ENCODE measurements at regions not wholly inside any gene's neighbourhood (a gene's known extent, or its start where the extent isn't known, plus 50 kb on each side); places are given as distances from the start of the nearest gene placed in this dataset.

DNA sequence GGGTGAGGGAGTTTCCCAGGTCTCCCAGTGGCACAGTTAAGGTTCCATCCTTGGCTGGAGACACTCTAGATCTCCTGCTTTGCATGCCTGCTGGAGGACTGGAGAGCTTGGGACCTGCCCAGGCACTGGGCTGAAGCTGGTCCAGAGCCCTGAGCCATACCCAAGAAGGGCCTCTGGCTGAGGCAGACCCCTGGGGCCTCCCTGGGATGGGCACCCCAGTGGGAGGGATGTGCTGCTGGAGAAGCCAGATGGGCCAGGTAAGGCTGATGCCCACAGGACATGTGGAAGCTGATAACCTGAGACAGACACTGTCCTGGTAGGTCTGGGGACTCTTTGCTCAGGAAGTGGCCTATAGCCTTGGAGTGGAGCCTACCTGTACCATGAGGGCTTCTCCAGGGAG lies 160.7 kb downstream of the TFCP2L1 start:
- DNase-seq: no peak

DNA sequence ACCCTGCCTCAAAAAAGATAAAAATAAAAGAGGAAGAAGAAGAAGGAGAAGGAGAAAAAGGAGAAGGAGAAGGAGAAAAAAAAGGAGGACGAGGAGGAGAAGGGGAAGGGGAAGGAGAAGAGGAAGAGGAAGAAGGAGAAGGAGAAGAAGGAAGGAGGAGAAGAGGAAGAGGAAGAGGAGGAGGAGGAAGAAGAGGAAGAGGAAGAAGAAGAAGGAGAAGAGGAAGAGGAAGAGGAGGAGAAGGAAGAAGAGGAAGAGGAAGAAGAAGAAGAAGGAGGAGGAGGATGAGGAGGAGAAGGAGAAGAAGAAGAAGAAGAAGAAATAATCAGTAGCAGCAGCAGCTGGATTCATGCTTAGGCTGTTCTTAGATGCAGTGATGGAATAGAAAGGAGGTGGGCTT lies 159.7 kb downstream of the TFCP2L1 start:
- DNase-seq: no peak

DNA sequence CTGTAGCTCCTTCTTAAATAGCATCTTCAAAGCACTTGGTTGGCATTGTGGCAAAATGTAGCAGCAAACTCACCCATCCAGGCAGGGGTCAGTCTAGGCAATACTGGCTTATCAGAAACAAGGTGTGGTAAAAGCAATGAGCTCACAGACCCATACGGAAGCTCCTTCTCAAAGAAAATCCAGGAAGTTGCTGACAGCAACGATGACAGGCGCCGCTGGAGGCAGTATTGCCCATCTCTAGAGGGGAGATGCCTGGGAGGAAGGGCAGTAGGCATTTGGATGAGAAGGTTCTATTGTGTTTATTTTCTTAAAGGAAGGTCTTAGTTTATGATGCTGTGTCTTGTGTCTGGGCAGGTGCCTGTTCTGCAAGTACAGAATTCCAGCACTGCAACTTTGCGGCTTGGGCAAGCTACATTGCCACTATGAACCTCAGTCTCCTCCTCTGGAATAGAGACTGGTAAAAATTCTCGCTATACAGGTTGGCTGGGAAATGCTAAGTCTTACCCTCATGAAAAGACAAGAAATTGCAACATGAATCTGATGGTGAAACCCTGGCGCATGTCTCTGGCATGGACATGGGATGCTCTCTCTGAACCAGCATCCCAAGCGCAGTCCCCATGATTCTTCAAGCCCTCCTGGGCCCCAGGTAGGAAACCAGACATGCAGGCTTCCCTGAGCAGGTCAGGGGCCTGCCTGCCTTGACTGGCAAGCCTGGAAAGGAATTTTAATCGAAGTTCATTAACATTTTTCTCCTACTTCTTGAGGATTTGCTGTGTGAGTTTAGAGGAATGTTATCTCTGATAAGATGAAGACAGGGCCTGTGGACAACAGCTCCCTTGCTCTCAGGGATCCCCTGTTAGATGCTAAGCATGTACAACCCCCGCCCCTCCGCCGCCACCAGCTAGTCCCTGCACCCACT lies 156.0 kb downstream of the TFCP2L1 start:
- DNase-seq: no peak

DNA sequence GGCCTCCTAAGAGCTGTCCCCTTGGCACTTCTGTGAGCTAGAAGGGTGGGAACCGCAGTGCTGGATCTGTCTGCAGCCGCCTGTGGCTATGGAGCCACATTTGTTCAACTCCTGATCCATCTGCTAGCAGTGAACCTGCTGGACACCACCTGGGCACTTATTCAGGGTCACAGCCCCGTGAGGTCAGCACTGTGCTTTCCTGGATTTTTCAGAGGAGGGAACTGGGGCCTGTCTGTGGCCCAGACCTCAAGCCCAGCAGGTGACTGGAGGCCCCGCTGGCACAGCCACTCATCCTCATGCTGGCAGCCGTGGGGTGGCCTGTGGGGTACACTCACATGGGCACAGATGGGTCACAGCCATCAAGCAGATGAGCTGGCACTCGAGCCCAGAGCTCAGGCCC lies 155.3 kb downstream of the TFCP2L1 start:
- peak; percentile 34 to 45 for DNase-seq

DNA sequence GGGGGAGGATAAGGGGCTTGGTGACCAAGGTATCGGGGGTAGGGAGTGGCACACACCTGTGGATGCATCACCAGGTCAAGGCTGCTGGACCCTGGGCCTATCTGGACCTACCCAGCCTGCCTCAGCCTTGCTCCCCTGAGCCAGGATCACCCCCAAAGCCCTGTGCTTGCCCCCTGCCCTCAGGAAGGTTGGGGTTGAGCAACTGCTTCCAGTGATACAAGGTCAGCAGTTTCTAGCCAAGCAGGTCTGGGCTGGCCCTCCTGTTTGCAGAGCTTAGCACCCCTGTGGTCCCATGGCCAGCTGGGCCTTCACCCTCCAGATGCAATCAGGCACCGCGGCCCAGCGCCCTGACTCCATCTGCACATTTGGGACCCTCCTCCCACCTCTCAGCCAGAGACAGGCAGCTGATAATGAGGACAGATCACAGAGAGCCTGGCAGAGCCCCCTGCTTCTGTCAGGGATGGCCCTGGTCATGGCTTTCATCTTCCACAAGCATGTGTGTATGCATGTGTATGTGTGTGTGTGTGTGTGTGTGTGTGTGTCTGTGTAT lies 154.6 kb downstream of the TFCP2L1 start:
- no peak for DNase-seq

DNA sequence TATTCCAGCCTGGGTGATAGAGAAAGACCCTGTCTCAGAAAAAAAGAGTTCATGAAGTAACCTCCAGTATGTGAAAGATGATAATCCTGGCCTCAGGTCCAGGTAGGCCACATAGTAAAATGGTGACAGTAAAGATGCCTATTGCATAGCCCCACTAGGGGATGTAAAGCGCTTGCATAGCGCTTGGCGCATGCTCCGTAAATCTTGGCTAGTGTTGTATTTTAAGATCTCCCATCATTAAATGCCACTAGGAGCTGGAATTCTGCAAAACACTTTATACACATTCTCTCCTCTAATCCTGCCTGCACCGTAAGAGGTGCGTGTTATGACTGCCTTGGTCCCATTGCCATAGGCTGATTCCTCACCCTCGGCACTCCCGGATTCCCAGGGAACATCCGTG lies 153.6 kb downstream of the TFCP2L1 start:
- DNase-seq: no peak

DNA sequence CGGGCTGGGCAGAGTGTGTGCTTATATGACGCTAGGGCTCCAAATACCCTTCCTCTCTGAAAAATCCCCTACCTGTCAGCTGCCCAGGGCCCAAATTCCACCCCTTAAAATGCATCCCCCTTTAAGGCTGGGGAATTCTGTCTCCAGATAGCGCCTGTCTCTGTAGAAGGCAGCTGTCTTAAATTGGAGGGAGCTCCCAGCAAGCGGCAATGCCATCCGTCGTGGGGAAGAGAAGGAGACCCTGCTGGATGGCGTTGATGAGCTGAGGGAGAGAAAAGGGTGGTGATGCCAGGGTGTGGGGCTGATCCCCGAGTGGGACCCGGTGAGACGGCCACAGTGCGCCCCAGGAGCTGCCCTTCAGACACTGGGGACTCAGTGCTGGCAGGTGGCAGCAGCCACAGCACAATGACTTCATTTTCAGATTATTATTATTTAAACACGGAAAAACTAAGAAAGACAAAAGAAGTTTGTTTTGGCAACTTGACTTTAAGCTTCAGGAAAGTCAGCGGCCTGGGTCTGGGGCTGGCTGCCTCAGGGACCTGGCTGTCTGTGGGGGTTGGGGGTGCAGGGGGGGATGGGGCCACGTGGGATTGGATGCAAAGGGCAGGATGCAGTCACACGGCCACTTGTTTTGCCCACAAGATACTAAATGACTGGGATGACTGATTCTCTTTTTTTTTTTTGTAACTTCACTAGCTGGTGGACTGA lies 152.8 kb downstream of the TFCP2L1 start:
- no peak for DNase-seq

DNA sequence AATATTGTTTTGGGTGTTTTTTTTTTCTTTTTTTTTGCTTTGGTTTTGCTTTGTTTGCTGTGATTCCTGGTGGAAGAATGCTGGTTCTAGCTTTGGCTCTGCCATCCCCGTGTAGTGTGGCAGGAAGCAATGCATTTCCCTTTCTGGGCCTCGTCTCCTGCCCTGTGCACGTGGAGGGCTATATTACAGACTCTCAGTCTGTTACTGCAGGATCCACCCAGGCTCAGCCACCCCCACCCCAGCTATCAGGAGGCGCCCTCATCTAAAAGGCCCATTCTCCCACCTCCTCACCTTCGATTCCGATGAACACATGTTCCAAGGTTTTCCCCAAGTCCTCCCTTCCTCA lies 152.3 kb downstream of the TFCP2L1 start:
- DNase-seq: no peak

DNA sequence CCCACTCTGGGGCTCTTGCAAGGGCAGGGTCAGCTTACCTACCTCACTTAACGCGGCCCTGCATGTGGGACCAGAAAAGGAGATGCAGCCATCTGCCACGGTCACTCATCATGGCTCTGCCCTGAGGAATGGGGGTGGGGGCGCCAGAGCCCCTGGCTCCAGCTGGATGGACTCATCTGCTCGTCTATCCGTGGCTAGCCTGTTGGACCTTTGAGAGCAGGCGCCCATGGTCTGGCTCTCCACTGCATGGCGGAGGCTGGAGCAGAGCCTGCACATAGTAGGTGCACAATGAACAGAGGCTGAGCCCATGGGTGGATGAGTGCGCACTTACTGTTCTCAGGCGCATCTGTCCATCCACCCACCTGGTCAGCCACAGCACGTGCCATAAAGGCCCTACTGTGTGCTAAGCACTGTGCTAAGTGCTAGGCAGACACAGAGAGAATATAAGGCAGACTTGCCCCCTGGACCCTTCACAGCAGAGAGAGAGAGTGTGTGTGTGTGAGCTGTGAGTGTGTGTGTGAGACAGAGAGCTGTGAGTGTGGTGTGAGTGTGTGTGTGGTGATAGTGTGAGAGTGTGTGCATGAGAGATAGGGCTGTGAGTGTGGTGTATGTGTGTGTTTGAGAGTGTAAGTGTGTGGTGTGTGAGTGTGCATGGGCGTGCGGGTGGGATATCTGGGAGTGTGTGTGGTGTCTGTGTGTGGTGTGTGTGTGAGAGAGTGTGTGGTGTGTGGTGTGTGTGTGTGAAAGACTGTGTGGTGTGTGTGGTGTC lies 151.3 kb downstream of the TFCP2L1 start:
- DNase-seq: no peak

DNA sequence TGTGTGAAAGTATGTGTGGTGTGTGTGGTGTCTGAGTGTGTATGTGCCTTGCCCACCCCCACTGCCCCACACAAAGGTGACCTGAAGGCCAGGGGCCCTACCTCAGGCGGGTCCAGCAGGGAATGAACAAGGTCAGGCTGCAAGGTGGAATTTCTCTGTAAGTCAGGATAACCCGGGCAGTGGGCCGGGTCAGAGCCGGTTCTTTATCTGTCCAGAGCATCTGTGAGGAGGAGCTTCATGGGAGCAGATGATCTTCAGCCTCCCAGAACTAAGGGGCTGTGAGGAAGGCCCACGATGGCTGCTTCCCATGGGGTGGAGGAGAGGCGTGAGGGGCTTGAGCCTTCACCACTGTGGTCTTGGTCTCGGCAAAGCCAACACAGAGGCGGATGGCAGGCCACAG lies 150.3 kb downstream of the TFCP2L1 start:
- DNase-seq: no peak

DNA sequence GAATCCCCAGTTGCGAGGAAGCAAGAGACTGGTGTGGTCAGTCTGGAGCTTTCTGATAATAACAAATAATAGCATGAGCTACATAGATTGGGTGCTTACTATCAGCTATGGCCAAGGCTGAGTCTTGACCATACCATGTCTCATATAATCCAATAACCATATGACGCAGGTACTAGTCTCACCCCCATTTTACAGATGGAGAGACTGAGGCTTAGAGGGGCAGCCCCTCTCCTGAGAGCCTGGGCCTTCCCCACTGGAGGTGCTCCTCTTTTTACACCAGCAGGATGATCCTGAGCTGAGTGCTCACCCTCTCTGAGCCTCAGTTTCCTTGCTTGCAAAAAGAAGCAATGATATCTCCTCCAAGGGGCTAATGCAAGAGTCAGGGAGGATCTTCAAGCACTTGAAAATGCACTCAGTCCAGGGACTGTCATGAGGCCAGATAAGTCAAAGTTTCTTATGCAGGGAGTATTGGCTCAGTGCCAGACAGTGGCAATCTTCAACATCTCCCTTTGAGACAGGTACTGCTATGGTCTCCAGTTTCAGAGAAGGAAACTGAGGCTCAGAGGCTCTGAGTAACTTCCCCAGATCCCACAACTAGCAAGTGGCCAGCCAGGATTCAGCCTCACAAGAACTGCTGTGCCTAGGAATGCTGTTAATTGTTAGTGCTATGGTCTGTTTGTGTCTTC lies 149.7 kb downstream of the TFCP2L1 start:
- DNase-seq: no peak

DNA sequence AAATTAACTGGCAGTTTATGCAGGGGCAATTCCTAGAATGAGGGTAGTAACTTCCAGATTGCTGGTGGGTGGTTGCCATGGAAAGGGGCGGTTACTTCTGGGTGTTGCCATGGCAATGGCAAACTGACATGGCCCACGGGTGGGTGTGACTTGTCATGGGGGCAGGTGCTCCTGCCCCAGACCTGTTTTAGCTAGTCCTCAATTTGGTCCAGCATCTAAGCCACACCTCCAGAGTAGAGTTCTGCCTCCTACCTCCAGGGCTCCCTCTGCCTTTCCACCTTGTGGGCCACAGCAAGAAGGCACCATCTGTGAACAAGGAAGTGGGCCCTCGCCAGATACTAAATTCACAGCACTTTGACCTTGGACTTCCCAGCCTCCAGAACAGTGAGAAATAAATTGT lies 148.7 kb downstream of the TFCP2L1 start:
- DNase-seq: no peak

DNA sequence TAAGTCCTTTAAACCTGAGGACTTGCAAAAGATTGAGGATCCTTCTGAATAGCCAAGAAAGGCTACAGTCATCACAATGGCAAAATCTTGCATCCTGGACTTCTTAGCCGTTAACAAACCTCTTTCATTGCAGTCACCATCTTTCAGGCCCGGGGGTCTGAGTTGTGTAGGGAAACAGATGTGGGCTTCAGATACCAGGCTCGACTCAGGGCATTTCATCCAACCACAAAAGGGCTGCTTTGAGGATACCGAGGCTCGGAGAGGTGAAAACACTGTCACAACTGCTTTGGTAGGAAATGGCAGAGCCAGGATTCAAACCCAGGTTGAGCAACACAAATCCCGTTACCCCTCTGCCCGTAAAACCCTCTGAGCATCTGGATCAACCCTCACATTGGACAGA lies 147.4 kb downstream of the TFCP2L1 start:
- no peak for DNase-seq

DNA sequence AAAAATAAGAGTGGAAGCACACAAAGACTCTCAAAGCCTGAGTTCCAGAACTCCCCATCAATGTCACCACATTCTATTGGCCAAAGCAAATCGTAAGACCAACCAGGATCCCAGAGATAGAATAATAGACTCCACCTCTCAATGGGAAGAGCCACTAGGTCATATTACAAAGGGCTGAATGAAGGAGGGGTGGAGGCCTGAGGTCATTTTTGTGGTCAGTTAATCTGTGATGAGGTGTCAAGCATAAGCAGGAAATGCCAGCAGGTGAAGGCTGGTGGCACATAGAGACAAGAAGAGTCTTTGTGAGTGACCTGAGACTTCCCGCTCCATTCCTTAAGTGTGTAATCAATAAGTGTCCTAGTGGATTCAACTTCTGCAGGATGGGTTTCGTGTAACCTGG lies 144.3 kb downstream of the TFCP2L1 start:
- no peak for DNase-seq

DNA sequence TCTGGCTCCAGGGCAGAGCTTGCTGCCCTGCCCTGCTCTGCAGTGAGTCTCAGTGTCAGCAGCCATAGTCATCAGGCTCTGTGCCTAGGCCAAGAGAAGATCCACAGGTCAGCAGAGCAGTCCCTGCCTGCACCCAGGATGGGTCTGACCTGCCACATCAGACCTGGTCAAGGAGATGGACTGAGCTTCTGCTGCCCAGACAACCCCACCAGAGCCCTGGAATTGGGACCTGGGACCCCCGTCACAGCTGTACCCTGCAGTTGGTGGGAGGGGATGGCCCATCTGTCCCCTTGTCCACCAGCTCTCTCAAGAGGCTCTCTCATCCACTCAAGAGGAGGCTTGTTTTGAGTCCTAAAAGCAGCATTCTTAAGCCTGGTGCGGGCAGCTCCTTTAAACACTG lies 142.6 kb downstream of the TFCP2L1 start:
- DNase-seq: no peak

DNA sequence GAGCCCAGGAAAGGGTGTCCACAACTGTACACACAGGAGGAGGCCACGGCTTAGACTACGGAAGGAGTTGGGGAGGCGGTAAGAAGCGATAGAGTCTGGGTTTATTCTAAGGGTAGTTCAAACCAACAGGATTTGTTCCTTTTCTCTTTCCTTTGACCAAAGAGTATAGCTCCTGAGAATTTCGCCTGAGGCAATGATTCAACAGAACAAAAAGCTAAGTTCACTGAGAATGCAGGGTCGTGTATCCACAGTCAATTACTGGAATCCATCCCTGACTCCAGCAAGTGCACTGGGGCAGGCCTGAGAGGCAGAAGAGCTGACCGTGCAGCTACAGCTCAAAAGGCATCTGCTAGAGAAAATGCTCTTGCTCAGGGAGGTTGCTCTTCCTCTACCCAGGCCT lies 140.9 kb downstream of the TFCP2L1 start:
- DNase-seq: no peak

DNA sequence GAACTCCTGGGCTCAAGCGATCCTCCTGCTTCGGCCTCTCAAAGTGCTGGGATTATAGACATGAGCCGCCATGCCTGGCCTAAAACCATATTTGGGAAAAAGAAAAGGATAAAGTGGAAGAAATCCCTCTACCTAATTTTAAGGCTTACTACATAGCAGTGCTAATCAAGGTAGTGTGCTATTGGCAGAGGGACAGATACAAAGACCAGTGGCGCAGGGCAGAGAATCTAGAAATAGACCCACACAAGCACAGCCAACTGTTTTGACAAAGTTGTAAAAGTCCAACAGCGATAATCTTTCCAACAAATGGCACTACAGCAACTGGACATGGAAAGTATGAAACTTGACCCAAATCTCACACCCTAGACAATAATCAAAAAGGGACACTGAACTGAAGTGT lies 138.4 kb downstream of the TFCP2L1 start:
- no peak for DNase-seq

DNA sequence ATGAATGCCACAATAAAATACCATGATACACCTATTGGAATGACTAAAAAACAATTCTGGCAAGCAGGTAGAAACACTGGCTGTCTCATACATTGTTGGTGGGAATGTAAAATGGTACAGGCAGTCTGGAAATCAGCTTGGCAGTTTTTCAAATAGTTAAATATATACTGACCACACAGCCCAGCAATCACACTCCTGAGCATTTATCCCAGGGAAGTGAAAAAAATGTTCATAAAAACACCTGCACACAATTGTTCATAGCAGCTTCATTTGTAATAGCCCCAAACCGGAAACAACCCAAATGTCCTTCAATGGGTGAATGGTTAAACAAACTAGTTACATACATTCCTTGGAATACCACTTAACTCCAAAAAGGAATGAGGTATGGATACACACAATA lies 137.2 kb downstream of the TFCP2L1 start:
- no peak for DNase-seq

DNA sequence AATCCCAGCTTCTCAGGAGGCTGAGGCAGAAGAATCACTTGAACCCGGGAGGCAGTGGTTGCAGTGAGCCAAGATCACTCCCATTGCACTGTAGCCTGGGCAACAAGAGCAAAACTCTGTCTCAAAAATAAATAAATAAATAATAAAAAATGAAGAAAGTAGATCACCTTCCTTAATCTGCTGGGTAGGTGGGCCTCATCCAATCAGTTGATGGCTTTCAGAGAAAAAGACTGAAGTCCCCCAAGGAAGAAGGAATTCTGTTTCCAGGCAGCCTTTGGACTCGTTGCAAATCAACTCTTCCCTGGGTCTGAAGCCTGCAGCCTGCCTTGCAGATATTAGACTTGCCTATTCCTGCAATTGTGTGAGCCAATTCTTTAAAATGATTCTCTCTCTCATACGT lies 136.5 kb downstream of the TFCP2L1 start:
- no peak for DNase-seq

DNA sequence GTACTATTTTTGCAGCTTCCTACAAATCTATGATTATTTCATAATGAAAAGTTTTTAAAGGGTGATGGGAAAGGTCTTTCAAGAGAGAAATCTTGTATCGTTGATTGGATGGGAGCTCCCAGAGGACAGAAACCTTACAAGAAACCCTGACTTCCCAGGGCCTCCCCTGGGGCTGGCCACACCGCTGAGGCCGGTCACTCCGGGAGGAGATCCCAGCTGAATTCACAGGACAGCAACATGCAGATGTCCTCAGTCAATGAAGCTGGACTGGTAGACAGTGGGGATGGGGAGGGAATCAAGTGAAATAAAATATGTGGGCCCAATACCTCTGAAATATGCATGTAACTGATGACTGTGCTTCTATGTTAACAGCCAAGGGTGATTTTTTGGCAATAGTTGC lies 135.6 kb downstream of the TFCP2L1 start:
- no peak for DNase-seq

DNA sequence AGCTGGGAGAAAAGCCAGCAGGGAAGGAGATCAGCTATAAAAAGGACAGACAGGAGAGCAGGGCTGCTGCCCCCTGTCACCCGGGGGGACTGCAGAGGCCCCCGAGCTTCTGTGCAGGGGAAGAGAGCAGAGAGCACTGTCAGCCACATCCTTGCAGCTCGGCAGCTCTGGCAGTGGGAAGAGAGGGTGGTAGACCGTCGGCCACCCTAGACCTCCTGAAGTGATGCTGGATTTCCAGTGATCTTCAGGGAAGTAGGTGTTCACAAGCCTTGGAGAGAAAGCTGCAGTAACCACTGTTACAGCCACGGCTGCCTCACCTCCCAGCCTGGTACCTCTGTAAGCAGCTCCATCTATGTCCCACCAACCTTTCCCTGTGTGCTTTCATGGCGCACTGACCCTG lies 134.9 kb downstream of the TFCP2L1 start:
- DNase-seq: no peak

DNA sequence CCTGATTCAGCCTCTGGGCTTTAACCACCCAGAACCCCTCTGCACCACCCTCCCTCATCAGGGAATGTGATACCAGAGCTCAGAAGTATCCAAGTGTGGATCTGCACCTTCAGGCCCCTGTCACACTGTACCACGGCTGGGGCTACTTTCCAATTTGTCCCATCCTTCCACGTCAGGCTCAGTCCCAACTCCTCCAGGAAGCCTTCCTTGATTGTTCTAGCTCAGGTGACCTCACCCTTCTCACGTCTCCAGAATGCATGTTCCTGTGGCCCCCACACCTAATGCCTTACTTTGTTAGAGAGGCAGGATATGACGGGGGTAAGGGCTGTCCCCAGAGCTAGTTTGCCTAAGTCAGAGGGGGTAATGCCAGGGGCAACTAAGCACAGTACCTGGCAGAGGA lies 134.3 kb downstream of the TFCP2L1 start:
- no peak for DNase-seq
